ENCODE measurements at regions not wholly inside any gene's neighbourhood (a gene's known extent, or its start where the extent isn't known, plus 50 kb on each side); places are given as distances from the start of the nearest gene placed in this dataset.
"Not testable (repeated sequence)": the region's sequence is repeated elsewhere in the genome, so short reads cannot be mapped to it uniquely, and the experiment has no call there.

DNA sequence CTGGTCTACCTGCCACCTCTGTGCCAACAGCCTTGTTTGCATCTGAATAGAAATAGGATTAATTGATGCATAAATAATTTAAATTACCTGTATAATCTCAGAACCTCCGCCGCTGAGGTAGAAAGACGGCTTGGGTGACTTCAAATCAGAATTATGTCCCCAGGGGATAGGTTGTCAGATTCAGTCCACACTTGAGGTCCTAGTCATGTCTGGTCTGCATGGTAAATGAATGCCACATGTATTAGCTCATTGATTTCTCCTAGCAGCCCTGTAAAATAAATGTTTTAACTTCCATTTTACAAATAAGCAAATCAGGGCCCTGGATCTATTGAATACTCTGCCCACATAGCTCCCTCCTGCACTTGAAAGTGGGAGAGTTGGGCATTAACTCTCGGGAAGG is 368.0 kb upstream of the WWC1 start:
- DNase-seq, result no peak

- DNase-seq, result no peak
Measured at GRCh38 chr5:167929841-167930240, 361.6 kb upstream of the WWC1 start.

GRCh38 chr5:167934551-167934971 is 356.9 kb upstream of the WWC1 start:
- DNase-seq, result no peak

GRCh38 chr5:167936022-167936421 is 355.4 kb upstream of the WWC1 start:
- DNase-seq, result no peak

GRCh38 chr5:167936944-167937634 is 354.4 kb upstream of the WWC1 start:
- no peak for DNase-seq

- DNase-seq, result no peak
Measured at GRCh38 chr5:167937635-167937998, 353.8 kb upstream of the WWC1 start.

- DNase-seq, result no peak
Measured at GRCh38 chr5:167939686-167940085, 351.8 kb upstream of the WWC1 start.

DNA sequence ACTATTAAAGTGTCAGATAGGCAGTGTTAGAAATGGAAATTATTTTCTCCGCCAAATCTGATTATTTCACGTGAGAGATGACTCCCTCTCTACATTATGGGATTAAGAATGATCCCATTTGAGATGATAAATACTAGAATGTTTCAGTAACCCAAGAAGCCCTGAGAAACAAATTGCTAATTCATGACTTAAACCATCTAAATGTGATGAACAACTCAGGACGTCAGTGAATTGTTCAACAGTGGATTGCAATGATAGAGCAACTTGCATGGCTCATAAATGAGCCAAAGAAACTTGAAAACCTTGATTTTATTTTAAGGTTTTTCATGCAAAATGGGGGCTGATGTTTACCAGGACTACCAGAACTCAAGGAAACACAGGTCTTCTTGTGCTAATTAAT is 350.5 kb upstream of the WWC1 start:
- no peak for DNase-seq

DNA sequence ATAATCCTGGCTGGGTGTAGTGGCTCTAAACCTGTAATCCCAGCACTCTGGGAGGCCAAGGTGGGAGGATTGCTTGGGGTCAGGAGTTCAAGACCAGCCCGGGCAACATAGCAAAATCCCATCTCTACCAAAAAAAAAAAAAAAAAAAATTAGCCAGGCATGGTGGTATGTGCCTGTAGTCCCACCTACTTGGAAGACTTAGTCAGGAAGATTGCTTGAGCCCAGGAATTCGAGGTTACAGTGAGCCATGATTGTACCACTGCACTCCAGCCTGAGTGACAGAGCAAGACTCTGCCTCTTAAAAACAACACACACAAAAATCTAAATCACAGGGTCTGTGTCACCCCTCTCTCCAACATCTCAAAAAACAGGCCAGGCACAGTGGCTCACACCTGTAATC is 349.9 kb upstream of the WWC1 start:
- DNase-seq, result not testable (repeated sequence)

GRCh38 chr5:167943343-167943742 is 348.1 kb upstream of the WWC1 start:
- DNase-seq, result no peak

- no peak for DNase-seq
Measured at GRCh38 chr5:167944121-167944852, 347.2 kb upstream of the WWC1 start.

DNA sequence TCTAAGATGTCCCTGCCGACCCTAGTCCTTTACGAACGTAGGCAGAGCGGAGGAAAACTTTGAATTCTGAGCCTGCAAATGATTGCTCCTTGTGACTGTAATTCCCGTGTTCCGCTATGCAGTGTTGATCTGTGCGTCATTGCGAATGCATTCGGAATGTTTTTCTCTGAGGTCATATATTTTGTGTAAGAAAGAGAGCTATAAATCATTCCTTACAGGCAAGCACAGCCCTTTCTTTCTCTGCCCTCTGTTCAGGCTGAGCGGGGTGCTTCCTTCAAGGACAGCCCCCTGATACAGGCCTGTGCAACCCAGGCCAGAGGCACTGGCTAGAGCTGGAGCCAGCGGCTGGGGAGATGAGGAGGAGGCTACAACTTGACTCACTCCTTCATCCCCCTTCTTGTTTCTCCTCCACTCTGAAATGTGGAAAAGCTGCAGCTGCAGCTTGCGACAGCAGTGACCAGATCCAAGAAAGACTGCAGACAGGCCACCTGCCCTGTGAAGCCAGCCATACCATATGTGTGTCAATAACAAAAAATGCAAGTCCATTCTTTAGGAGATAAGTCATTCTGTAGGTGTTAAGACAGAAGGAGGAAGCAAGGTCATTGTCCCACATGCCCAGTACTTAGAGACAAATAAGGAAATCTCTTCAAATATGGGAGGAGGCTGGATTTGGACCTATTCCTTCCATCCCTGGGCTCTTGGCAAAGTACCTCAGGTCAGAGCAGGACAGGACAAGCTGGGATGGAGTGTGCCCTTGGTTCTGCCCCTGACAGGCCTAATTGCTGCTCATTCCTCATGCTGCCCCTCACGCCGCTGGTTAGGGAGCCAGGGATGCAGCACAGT is 345.7 kb upstream of the WWC1 start:
- no peak for DNase-seq

DNA sequence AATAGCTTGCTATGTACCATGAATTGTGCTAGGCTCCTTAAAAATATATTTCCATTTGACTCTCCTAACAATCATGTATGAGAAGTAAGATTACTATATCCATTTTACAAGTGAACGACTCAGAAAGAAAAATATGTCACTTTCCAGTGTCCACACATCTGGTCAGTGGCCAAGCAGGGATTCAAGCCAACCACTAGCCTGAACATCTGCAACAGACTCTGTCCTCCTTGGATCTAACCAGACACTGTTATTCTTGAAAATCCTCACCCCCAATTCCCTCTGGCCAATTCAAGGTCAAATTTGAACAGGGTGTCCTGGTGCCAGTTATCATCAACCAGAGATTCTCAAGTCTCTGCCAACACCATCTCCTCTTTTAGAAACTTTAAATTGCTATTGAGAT is 344.1 kb upstream of the WWC1 start:
- DNase-seq, result no peak

DNA sequence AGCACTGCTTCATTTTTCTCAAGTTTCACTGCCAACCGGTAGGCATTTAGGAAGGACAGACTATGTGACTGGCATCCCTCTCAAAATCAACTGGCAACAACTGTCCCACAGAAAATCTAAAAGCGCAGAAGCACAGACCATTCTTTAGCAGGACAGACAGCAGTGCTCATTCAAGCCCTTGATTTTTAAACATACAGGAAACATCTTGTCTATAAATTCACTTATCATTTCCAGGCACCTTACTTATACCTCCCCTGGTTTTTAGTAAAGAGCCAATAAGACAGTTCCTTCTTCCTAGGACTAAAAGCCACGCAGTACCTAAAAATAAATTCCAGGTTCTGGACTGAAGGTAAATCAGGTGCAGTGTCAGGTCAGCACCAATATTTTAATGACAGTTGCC is 343.2 kb upstream of the WWC1 start:
- DNase-seq, result no peak

GRCh38 chr5:167949435-167949834 is 342.0 kb upstream of the WWC1 start:
- no peak for DNase-seq

DNA sequence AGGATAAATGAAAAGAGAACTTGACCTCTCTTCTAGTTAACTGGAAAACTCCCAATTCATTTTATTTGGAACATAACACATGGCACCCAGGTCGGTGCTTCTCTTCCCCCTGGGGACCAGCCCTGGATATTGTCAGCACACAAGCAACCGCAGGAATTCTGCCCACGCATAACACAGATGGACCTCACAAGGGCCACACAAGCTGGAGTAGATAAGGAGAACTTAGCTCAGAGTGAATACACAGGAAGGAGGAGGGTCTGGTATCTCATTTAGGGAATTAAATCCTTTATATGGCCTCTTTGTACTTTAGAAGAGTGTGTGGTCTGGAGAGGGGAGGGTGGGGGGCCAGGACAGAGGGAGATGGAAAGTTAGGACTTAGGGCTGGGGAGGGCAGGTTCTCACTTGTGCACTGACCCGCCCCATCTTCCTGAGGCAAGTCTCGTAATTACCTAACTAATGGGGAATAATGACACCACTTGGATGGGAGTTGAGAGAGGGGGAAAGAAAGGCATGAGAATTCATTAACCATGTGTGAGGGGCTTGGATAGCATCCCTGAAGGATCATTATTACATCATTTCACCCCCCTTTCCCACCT is 341.2 kb upstream of the WWC1 start:
- DNase-seq, result no peak

GRCh38 chr5:167951116-167951515 is 340.3 kb upstream of the WWC1 start:
- DNase-seq, result no peak

- DNase-seq, result no peak
Measured at GRCh38 chr5:167952278-167952995, 339.0 kb upstream of the WWC1 start.

- no peak for DNase-seq
Measured at GRCh38 chr5:167953151-167953798, 338.2 kb upstream of the WWC1 start.

GRCh38 chr5:167961731-167962130 is 329.7 kb upstream of the WWC1 start:
- no peak for DNase-seq

DNA sequence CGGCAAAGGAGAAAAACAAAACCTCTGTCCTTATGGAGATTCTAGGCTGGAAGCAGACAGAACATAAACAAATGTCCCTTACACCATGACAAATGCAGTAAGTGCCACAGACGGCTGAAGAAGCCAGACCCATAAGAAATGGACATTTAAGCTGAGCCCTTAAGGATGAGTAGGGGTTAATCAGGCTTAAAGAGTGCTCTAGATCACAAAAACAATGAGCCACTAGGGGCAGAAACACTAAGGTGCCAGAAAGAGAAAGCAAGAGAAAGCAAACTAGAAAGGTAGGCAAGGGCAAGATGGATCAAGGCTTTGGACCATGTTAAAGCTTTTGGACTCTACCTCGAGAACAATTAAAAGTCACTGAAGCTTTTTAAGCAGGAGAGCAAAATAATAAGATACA is 326.9 kb upstream of the WWC1 start:
- no peak for DNase-seq

DNA sequence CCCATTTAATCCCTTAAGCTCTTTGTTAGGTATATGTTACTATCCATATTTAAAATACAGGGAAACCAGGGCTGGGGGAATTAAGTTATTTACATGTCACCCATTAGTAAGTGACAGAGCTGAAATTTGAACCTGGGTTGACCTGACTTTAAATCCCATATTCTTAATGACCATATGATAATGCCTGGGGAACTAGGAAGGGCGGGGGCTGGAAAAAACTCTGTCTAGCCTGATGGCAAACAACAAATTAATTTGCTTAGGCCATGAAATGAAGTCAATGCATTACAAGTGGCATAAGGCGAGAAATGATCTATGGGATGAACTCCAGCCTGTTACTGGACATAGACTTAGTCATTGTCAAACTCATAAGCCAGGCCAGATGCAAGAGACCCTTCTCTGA is 325.7 kb upstream of the WWC1 start:
- DNase-seq, result no peak
